ENCODE measurements at regions not wholly inside any gene's neighbourhood (a gene's known extent, or its start where the extent isn't known, plus 50 kb on each side); places are given as distances from the start of the nearest gene placed in this dataset.
"Not testable (repeated sequence)": the region's sequence is repeated elsewhere in the genome, so short reads cannot be mapped to it uniquely, and the experiment has no call there.

DNA sequence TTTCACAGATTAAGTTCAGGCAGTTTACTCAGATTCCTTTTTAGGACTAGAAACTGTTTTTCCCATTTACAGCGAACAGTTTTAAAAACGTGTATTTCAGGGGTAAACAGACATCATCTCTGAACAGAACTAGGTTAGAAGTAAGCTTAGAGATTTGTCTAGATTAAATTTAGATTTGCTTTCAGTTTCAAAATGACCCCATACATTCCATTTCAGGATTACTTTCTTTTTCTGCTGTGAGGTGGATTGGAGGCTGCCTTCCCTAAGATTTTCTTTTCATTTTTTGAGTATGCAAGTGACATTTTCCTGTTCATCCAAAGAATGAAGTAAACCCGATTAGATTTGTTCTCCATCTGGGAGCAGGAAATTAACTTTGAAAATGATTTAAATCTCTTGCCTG, 747.2 kb downstream of the KHDRBS2 start:
- no peak overlapping the region for H3K27ac ChIP-seq (ENCODE audit: low read depth, low read length, poor library complexity, severe bottlenecking)
- ChIA-PET POLR2A (ENCODE audit: low non-redundant PET) (no interaction called here), CTCF (no interaction called here)
- no peaks in the 10 kb centered on the region for H3K27me3 ChIP-seq (replicated peaks; ENCODE audit: insufficient read depth, low read depth, low read length, poor library complexity)
- H3K9me3 ChIP-seq (ENCODE audit: low read depth, low read length, poor library complexity, severe bottlenecking), result peaks cover 39% of the 10 kb centered on the region
- H3K4me1 ChIP-seq (ENCODE audit: insufficient read depth, low read length, poor library complexity, severe bottlenecking), result no peaks in the 10 kb centered on the region
- intact Hi-C loops (cut with micrococcal nuclease; ENCODE audit: unreplicated experiment), result no loop called here
- BruUV-seq (replicated peaks), result no TSS peak
- TF ChIP-seq EZH2 (IDR thresholded peaks at IDR 0.05; ENCODE audit: borderline replicate concordance, low read depth, low read length, poor library complexity, severe bottlenecking), result no peak
- no peak for TF ChIP-seq CTCF (conservative IDR thresholded peaks at IDR 0.05; ENCODE audit: low read depth, low read length)
- no peak for DNase-seq (ENCODE audit: low spot score)
- H3K4me3 ChIP-seq (ENCODE audit: low read depth, low read length, poor library complexity, severe bottlenecking), result no peak overlapping the region
- no peaks in the 10 kb centered on the region for H3K36me3 ChIP-seq (ENCODE audit: insufficient read depth, low read length, poor library complexity, severe bottlenecking)

- H3K27me3 ChIP-seq (replicated peaks; ENCODE audit: insufficient read depth, low read depth, low read length, poor library complexity); DNase-seq (ENCODE audit: low spot score); H3K27ac ChIP-seq (ENCODE audit: low read depth, low read length, poor library complexity, severe bottlenecking); H3K4me1 ChIP-seq (ENCODE audit: insufficient read depth, low read length, poor library complexity, severe bottlenecking); CTCF ChIA-PET; POLR2A ChIA-PET (ENCODE audit: low non-redundant PET); BruUV-seq (replicated peaks); intact Hi-C loops (cut with micrococcal nuclease; ENCODE audit: unreplicated experiment); H3K36me3 ChIP-seq (ENCODE audit: insufficient read depth, low read length, poor library complexity, severe bottlenecking); H3K4me3 ChIP-seq (ENCODE audit: low read depth, low read length, poor library complexity, severe bottlenecking): not testable (repeated sequence)
- H3K9me3 ChIP-seq (ENCODE audit: low read depth, low read length, poor library complexity, severe bottlenecking), result peaks cover 38% of the 10 kb centered on the region
These were observed 753.3 kb downstream of the KHDRBS2 start for GRCh38 chr6:61532749-61533148.

All from A673 (cell line).